D721Med (cell line): ENCODE measurements at regions not wholly inside any gene's neighbourhood (a gene's known extent, or its start where the extent isn't known, plus 50 kb on each side); places are given as distances from the start of the nearest gene placed in this dataset.

Experiments used
- DNase-seq: peaks from one replicate; pipeline ENCODE4 v3.0.0; 2011; ENCODE audit warnings: low spot score; ENCODE audit not compliant: insufficient read length
- FAIRE-seq: peaks from 2 replicates; lab custom pipeline; 2011; peaks lifted over from hg19 to GRCh38; lab: Jason Lieb, UNC
- CTCF ChIP-seq: IDR thresholded peaks from 2 replicates; pipeline ENCODE4 v1.5.1; 2012; ENCODE audit warnings: mild to moderate bottlenecking, control low read depth; ENCODE audit not compliant: insufficient read depth; ENCODE audit errors: missing control alignments

GRCh38 chr20:10916312-10916711 lies 242.5 kb upstream of the JAG1 start:
- no peak for TF ChIP-seq CTCF
- FAIRE-seq (no peak), DNase-seq (no peak)

GRCh38 chr20:10917826-10918225 lies 244.0 kb upstream of the JAG1 start:
- no peak for FAIRE-seq
- no peak for TF ChIP-seq CTCF
- DNase-seq, result no peak

GRCh38 chr20:10919396-10920140 lies 245.8 kb upstream of the JAG1 start:
- no peak for TF ChIP-seq CTCF
- FAIRE-seq (no peak), DNase-seq (no peak)

GRCh38 chr20:10920396-10920795 lies 246.6 kb upstream of the JAG1 start:
- no peak for DNase-seq
- TF ChIP-seq CTCF, result no peak
- no peak for FAIRE-seq

- no peak for TF ChIP-seq CTCF
- FAIRE-seq, result no peak
Observed at GRCh38 chr20:10921491-10922010, 247.8 kb upstream of the JAG1 start.

GRCh38 chr20:10922506-10922905 lies 248.7 kb upstream of the JAG1 start:
- TF ChIP-seq CTCF, result no peak
- FAIRE-seq (no peak), DNase-seq (no peak)

More at GRCh38 chr20:10921491-10922010, 247.8 kb upstream of the JAG1 start:
- DNase-seq, result no peak

GRCh38 chr20:10922941-10923340 lies 249.1 kb upstream of the JAG1 start:
- no peak for FAIRE-seq

More at GRCh38 chr20:10922941-10923340, 249.1 kb upstream of the JAG1 start:
- no peak for DNase-seq
- no peak for TF ChIP-seq CTCF
